ENCODE measurements at regions not wholly inside any gene's neighbourhood (a gene's known extent, or its start where the extent isn't known, plus 50 kb on each side); places are given as distances from the start of the nearest gene placed in this dataset.

GRCh38 chr4:159505266-159505975 is 402.5 kb downstream of the RAPGEF2 start:
- no peak overlapping the region for H3K4me3 ChIP-seq
- 39 to 43% methylated on average over 7 of the region's 7 CpGs for WGBS, 2 donors (ENCODE audit: low coverage in 1 of 2)
- H3K27me3 ChIP-seq = peaks cover 12% of the 10 kb centered on the region
- TF ChIP-seq POLR2A (IDR thresholded peaks at IDR 0.05) (no peak), EP300 (IDR thresholded peaks at IDR 0.05) (no peak)
- no peak for ATAC-seq
- no peak overlapping the region for H3K27ac ChIP-seq
- H3K36me3 ChIP-seq = no peaks in the 10 kb centered on the region
- H3K4me1 ChIP-seq = no peaks in the 10 kb centered on the region
- no peaks in the 10 kb centered on the region for H3K9me3 ChIP-seq

GRCh38 chr4:159506801-159507517 is 404.1 kb downstream of the RAPGEF2 start:
- no peak for ATAC-seq
- Histone ChIP-seq H3K4me3 (no peak overlapping the region), H3K9me3 (no peaks in the 10 kb centered on the region), H3K4me1 (no peaks in the 10 kb centered on the region), H3K36me3 (no peaks in the 10 kb centered on the region), H3K27ac (no peak overlapping the region), H3K27me3 (peaks cover 12% of the 10 kb centered on the region)
- TF ChIP-seq POLR2A (IDR thresholded peaks at IDR 0.05) (no peak), EP300 (IDR thresholded peaks at IDR 0.05) (no peak)
- 68 to 78% methylated on average over 6 of the region's 13 CpGs for WGBS, 2 donors (ENCODE audit: low coverage in 1 of 2)

GRCh38 chr4:159508917-159509500 is 406.1 kb downstream of the RAPGEF2 start:
- H3K27me3 ChIP-seq = peaks cover 12% of the 10 kb centered on the region
- H3K36me3 ChIP-seq = no peaks in the 10 kb centered on the region
- H3K27ac ChIP-seq = no peak overlapping the region
- H3K4me3 ChIP-seq = no peak overlapping the region
- no peak for ATAC-seq
- H3K9me3 ChIP-seq = no peaks in the 10 kb centered on the region
- WGBS, 2 donors (ENCODE audit: low coverage in 1 of 2) = 88 to 91% methylated on average over 5 to 6 of the region's 6 CpGs
- TF ChIP-seq POLR2A (IDR thresholded peaks at IDR 0.05) = no peak
- TF ChIP-seq, protein P1, sequence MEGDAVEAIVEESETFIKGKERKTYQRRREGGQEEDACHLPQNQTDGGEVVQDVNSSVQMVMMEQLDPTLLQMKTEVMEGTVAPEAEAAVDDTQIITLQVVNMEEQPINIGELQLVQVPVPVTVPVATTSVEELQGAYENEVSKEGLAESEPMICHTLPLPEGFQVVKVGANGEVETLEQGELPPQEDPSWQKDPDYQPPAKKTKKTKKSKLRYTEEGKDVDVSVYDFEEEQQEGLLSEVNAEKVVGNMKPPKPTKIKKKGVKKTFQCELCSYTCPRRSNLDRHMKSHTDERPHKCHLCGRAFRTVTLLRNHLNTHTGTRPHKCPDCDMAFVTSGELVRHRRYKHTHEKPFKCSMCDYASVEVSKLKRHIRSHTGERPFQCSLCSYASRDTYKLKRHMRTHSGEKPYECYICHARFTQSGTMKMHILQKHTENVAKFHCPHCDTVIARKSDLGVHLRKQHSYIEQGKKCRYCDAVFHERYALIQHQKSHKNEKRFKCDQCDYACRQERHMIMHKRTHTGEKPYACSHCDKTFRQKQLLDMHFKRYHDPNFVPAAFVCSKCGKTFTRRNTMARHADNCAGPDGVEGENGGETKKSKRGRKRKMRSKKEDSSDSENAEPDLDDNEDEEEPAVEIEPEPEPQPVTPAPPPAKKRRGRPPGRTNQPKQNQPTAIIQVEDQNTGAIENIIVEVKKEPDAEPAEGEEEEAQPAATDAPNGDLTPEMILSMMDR (IDR thresholded peaks at IDR 0.05) = no peak
- no peak for TF ChIP-seq EP300 (IDR thresholded peaks at IDR 0.05)
- no peak for TF ChIP-seq POLR2AphosphoS5 (IDR thresholded peaks at IDR 0.05)
- no peaks in the 10 kb centered on the region for H3K4me1 ChIP-seq

DNA sequence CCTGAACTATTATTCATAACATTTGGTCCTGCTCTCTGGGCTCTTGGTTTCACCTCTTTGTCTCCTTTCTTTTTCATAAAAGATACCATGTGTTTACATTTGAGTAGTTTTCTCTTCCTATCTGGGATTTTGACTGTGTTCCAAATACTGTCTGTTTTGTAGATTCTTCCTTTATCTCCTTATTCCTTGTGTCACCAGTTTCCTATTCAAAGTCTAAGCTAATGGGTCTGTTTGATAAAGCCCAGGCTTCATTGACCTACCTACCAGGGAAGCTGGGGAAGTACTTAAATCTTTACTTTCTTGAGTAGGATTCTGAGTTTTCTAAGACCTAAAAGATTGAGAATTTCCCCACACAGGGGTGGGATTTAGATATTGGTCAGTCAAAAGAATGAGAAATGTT is 409.5 kb downstream of the RAPGEF2 start:
- no peaks in the 10 kb centered on the region for H3K36me3 ChIP-seq
- no peaks in the 10 kb centered on the region for H3K4me1 ChIP-seq
- H3K27ac ChIP-seq = no peak overlapping the region
- H3K27me3 ChIP-seq = no peaks in the 10 kb centered on the region
- no peaks in the 10 kb centered on the region for H3K9me3 ChIP-seq
- no peak for ATAC-seq
- no peak for TF ChIP-seq POLR2A (IDR thresholded peaks at IDR 0.05)
- TF ChIP-seq, protein P1 (IDR thresholded peaks at IDR 0.05) = no peak
- TF ChIP-seq POLR2AphosphoS5 (IDR thresholded peaks at IDR 0.05) = no peak
- no peak for TF ChIP-seq EP300 (IDR thresholded peaks at IDR 0.05)
- no peak overlapping the region for H3K4me3 ChIP-seq

GRCh38 chr4:159515314-159516025 is 412.6 kb downstream of the RAPGEF2 start:
- no peak overlapping the region for H3K27ac ChIP-seq
- no peaks in the 10 kb centered on the region for H3K4me1 ChIP-seq
- no peaks in the 10 kb centered on the region for H3K36me3 ChIP-seq
- WGBS, 2 donors (ENCODE audit: low coverage in 1 of 2) = 95% methylated on average over 2 of the region's 2 CpGs
- no peak overlapping the region for H3K4me3 ChIP-seq
- no peak for ATAC-seq
- TF ChIP-seq POLR2A (IDR thresholded peaks at IDR 0.05) = no peak
- no peak for TF ChIP-seq EP300 (IDR thresholded peaks at IDR 0.05)
- TF ChIP-seq, protein P1 (IDR thresholded peaks at IDR 0.05) = no peak
- no peak for TF ChIP-seq POLR2AphosphoS5 (IDR thresholded peaks at IDR 0.05)
- no peaks in the 10 kb centered on the region for H3K27me3 ChIP-seq
- no peaks in the 10 kb centered on the region for H3K9me3 ChIP-seq

All from gastroesophageal sphincter (tissue), 4 donors.